CD14-positive monocyte (primary cell): ENCODE measurements at regions not wholly inside any gene's neighbourhood (a gene's known extent, or its start where the extent isn't known, plus 50 kb on each side); places are given as distances from the start of the nearest gene placed in this dataset.
"Not testable (repeated sequence)": the region's sequence is repeated elsewhere in the genome, so short reads cannot be mapped to it uniquely, and the experiment has no call there.

Experiments
- DNase-seq, 3 donors: peaks; one replicate each; pipeline ENCODE4 v3.0.0-alpha.2; 2011 to 2022
- H2AFZ ChIP-seq: 2 replicates; pipeline ENCODE4 v1.6.0; 2012; ENCODE audit warnings: mild to moderate bottlenecking, low read depth, low read length, inconsistent platforms; ENCODE audit not compliant: insufficient read depth, poor library complexity, severe bottlenecking
- H3K27ac ChIP-seq, 2 donors: 1 replicate in 1 of 2; 2 replicates in 1 of 2; pipeline ENCODE4 v1.5.1; 2012 to 2013; ENCODE audit warnings: low read length in 2 of 2, control low read depth in 1 of 2, inconsistent platforms in 1 of 2, low read depth in 1 of 2, mild to moderate bottlenecking in 1 of 2
- H3K27me3 ChIP-seq, 2 donors: one replicate each; pipeline versions ENCODE4 v1.6.0 to v1.6.1; 2011 to 2013; ENCODE audit warnings: low read length in 2 of 2; ENCODE audit not compliant: control insufficient read depth in 2 of 2, insufficient read depth in 2 of 2
- H3K36me3 ChIP-seq, 2 donors: replicated peaks in 1 of 2; 1 replicate in 1 of 2; 2 replicates in 1 of 2; pipeline versions ENCODE4 v1.5.1 to v1.6.1; 2012 to 2013; ENCODE audit warnings: low read length in 2 of 2, control low read depth in 1 of 2, inconsistent platforms in 1 of 2, mild to moderate bottlenecking in 1 of 2; ENCODE audit not compliant: insufficient read depth in 2 of 2, control insufficient read depth in 1 of 2
- H3K4me1 ChIP-seq, 2 donors: 1 replicate in 1 of 2; 2 replicates in 1 of 2; pipeline versions ENCODE4 v1.5.1 to v1.6.1; 2012 to 2013; ENCODE audit warnings: low read length in 2 of 2, control low read depth in 1 of 2, inconsistent platforms in 1 of 2, mild to moderate bottlenecking in 1 of 2, moderate library complexity in 1 of 2; ENCODE audit not compliant: insufficient read depth in 2 of 2, control insufficient read depth in 1 of 2
- H3K4me2 ChIP-seq: replicated peaks from 2 replicates; pipeline ENCODE3; 2012; ENCODE audit warnings: low read length, moderate library complexity, mild to moderate bottlenecking; ENCODE audit not compliant: poor library complexity, severe bottlenecking; ENCODE audit errors: extremely low read depth
- H3K4me3 ChIP-seq, 3 experiments: fragments of 200-600 bp in 1 of 3; sonication (generic) in 1 of 3; replicated peaks in 1 of 3; 1 replicate in 2 of 3; 2 replicates in 1 of 3; pipeline ENCODE4 v1.5.1; 2011 to 2013; ENCODE audit warnings: low read length in 3 of 3, mild to moderate bottlenecking in 3 of 3, control low read depth in 2 of 3, low read depth in 2 of 3, inconsistent platforms in 1 of 3, moderate library complexity in 1 of 3
- H3K79me2 ChIP-seq: 2 replicates; pipeline ENCODE4 v1.6.0; 2012; ENCODE audit warnings: mild to moderate bottlenecking, control low read depth, inconsistent platforms, low read length, moderate library complexity; ENCODE audit not compliant: insufficient read depth
- H3K9ac ChIP-seq: 2 replicates; pipeline ENCODE4 v1.6.0; 2017; ENCODE audit warnings: low read length, mild to moderate bottlenecking; ENCODE audit not compliant: insufficient read depth, poor library complexity, severe bottlenecking
- H3K9me3 ChIP-seq, 2 donors: replicated peaks in 1 of 2; 1 replicate in 1 of 2; 2 replicates in 1 of 2; pipeline versions ENCODE4 v1.5.1 to v1.6.1; 2012 to 2013; ENCODE audit warnings: low read length in 2 of 2, control low read depth in 1 of 2; ENCODE audit not compliant: control insufficient read depth in 1 of 2, insufficient read depth in 1 of 2
- H4K20me1 ChIP-seq: 2 replicates; pipeline ENCODE4 v1.6.0; 2012; ENCODE audit warnings: mild to moderate bottlenecking, low read length, control low read depth, moderate library complexity; ENCODE audit not compliant: insufficient read depth
- H3K27ac Mint-ChIP-seq, 7 donors: one replicate each; pipeline ENCODE4 v1.8.0; 2020; ENCODE audit warnings: mild to moderate bottlenecking in 7 of 7, mixed read lengths in 7 of 7, moderate library complexity in 6 of 7, inconsistent platforms in 2 of 7
- H3K27me3 Mint-ChIP-seq, 3 donors: one replicate each; pipeline ENCODE4 v1.8.0; 2021 to 2022; ENCODE audit warnings: low read depth in 3 of 3, mild to moderate bottlenecking in 3 of 3, mixed read lengths in 3 of 3, moderate library complexity in 3 of 3, inconsistent platforms in 1 of 3
- H3K36me3 Mint-ChIP-seq, 2 donors: one replicate each; pipeline ENCODE4 v1.8.0; 2020; ENCODE audit warnings: mixed read lengths in 2 of 2, inconsistent platforms in 1 of 2, mild to moderate bottlenecking in 1 of 2
- H3K4me1 Mint-ChIP-seq: one replicate; pipeline ENCODE4 v1.8.0; 2020; ENCODE audit warnings: mild to moderate bottlenecking, mixed read lengths
- H3K4me3 Mint-ChIP-seq, 2 donors: one replicate each; pipeline ENCODE4 v1.8.0; 2020; ENCODE audit warnings: mild to moderate bottlenecking in 2 of 2, mixed read lengths in 2 of 2, moderate library complexity in 1 of 2
- H3K9me3 Mint-ChIP-seq, 7 donors: one replicate each; pipeline ENCODE4 v1.8.0; 2020 to 2022; ENCODE audit warnings: mixed read lengths in 7 of 7, mild to moderate bottlenecking in 6 of 7, moderate library complexity in 6 of 7, inconsistent platforms in 2 of 7
- WGBS: methylation state at CpG from one replicate; pipeline ENCODE4 v1.1.5; 2013; ENCODE audit warnings: missing lambda C conversion rate; ENCODE audit not compliant: insufficient coverage; 5-methylcytosine and 5-hydroxymethylcytosine counted together
- intact Hi-C, 2 donors: fragments of 100-400 bp; cut with micrococcal nuclease; formaldehyde crosslinking; loops; one replicate each; pipeline versions ENCODE4 v1.15.0 to v1.15.1; 2023
- TF ChIP-seq, protein P1 (sequence below): fragments of 200-600 bp; IDR thresholded peaks from one replicate; pipeline ENCODE4 v1.8.0; 2022; ENCODE audit warnings: antibody characterized with exemption, mild to moderate bottlenecking

DNA sequence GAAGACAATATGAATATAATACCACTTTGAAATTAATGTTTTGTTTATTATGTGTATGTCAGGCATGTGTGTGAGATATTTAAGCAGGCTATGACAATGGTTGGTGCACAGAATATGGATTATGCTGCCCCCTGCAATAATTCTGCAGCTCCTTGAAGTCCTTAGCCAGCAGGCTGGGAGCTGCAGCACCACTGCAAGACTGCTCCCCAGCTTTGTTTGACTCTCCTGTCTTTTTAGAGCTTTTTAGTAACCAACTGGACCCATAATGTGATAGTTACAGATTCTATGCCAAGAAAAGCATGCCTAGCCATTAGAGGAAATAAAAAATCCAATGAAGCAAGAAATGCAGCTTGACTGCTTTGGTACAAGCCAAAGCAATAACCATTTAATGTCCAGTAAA is 535.1 kb downstream of the TMEM135 start:
- H3K9me3 ChIP-seq: no peaks in the 10 kb centered on the region
- no peaks in the 10 kb centered on the region for H3K79me2 ChIP-seq

DNA sequence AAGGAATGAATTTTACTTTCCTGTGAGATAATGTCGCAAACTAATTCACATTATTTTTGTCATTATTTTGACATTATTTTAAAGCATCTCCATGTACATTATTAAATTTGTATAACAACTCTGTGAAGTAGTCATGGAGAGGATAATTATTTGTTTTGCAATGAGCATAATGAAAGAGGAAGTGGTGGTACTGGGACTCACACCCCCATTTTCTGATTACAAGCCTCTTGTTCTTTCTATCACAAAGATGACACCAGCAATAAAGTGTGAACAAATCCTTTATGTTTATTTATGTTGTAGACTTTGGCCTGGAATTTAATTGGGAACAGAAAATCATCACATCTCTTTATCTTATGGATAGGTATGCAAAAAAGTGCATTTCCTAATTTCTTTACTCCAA is 522.6 kb downstream of the TMEM135 start:
- TF ChIP-seq, protein P1, sequence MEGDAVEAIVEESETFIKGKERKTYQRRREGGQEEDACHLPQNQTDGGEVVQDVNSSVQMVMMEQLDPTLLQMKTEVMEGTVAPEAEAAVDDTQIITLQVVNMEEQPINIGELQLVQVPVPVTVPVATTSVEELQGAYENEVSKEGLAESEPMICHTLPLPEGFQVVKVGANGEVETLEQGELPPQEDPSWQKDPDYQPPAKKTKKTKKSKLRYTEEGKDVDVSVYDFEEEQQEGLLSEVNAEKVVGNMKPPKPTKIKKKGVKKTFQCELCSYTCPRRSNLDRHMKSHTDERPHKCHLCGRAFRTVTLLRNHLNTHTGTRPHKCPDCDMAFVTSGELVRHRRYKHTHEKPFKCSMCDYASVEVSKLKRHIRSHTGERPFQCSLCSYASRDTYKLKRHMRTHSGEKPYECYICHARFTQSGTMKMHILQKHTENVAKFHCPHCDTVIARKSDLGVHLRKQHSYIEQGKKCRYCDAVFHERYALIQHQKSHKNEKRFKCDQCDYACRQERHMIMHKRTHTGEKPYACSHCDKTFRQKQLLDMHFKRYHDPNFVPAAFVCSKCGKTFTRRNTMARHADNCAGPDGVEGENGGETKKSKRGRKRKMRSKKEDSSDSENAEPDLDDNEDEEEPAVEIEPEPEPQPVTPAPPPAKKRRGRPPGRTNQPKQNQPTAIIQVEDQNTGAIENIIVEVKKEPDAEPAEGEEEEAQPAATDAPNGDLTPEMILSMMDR: no peak
- intact Hi-C loops: no loop called here
- no CpG with 5 or more reads among the region's 1 CpG for WGBS

More for the DNA sequence above, 535.1 kb downstream of the TMEM135 start:
- H3K36me3 Mint-ChIP-seq: no peaks in the 10 kb centered on the region
- no peak for DNase-seq
- H3K27ac Mint-ChIP-seq: no peak overlapping the region
- TF ChIP-seq, protein P1: no peak
- Histone ChIP-seq H2AFZ (no peak overlapping the region), H4K20me1 (no peaks in the 10 kb centered on the region), H3K36me3 (no peaks in the 10 kb centered on the region), H3K9ac (no peak overlapping the region), H3K4me1 (no peaks in the 10 kb centered on the region), H3K27me3 (no peaks in the 10 kb centered on the region), H3K4me3 (no peak overlapping the region), H3K27ac (no peak overlapping the region), H3K4me2 (no peak overlapping the region)
- H3K4me3 Mint-ChIP-seq: no peak overlapping the region
- peaks cover 0 to 2% (median 0%) of the 10 kb centered on the region in 3 donors for H3K27me3 Mint-ChIP-seq
- peaks cover 0 to 15% (median 0%) of the 10 kb centered on the region in 7 donors for H3K9me3 Mint-ChIP-seq
- intact Hi-C loops: no loop called here
- H3K4me1 Mint-ChIP-seq: no peaks in the 10 kb centered on the region

DNA sequence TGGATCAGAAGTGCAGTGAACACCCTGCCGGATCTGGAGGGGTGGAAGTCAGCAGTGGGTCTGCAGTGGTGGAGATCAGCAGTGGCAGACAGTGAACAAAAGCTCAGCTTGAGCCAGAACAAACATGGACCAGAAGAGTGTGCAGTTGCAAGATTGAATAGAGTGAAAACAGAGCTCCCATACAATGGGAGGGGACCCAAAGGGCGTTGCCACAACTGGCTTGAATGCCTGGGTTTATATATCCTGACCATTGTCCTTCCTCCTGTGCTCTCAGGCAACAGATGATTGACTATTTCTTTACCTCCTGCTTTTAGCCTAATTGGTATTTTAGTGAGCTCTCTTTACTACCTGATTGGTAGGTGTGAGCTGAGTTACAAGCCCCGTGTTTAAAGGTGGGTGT is 522.1 kb downstream of the TMEM135 start:
- H3K27me3 ChIP-seq, intact Hi-C loops, H3K4me3 ChIP-seq, H2AFZ ChIP-seq, H3K27me3 Mint-ChIP-seq, H3K79me2 ChIP-seq, H3K4me2 ChIP-seq, H3K27ac Mint-ChIP-seq, H3K27ac ChIP-seq, H3K36me3 Mint-ChIP-seq, DNase-seq, H3K9ac ChIP-seq, H3K4me1 Mint-ChIP-seq, H3K36me3 ChIP-seq, H3K4me1 ChIP-seq, H4K20me1 ChIP-seq, H3K4me3 Mint-ChIP-seq: not testable (repeated sequence)
- H3K9me3 Mint-ChIP-seq: peaks cover 5 to 11% (median 6%) of the 10 kb centered on the region in 7 donors
- H3K9me3 ChIP-seq: peaks cover 7 to 15% of the 10 kb centered on the region in 2 donors
- WGBS: 95% methylated on average over 2 of the region's 3 CpGs

More for the DNA sequence above, 522.6 kb downstream of the TMEM135 start:
- peaks cover 3 to 9% (median 6%) of the 10 kb centered on the region in 7 donors for H3K9me3 Mint-ChIP-seq
- H3K9me3 ChIP-seq: peaks cover 7 to 13% of the 10 kb centered on the region in 2 donors
- H3K27me3 Mint-ChIP-seq: peaks cover 0 to 2% (median 0%) of the 10 kb centered on the region in 3 donors
- no peaks in the 10 kb centered on the region for H3K79me2 ChIP-seq
- no peaks in the 10 kb centered on the region for H3K36me3 Mint-ChIP-seq
- no peaks in the 10 kb centered on the region for H3K36me3 ChIP-seq
- H3K27ac Mint-ChIP-seq: no peak overlapping the region
- no peak overlapping the region for H3K27ac ChIP-seq
- H3K4me3 Mint-ChIP-seq: no peak overlapping the region
- no peak overlapping the region for H3K4me3 ChIP-seq
- no peak overlapping the region for H3K4me2 ChIP-seq
- H3K9ac ChIP-seq: no peak overlapping the region
- H3K4me1 Mint-ChIP-seq: peaks cover 3% of the 10 kb centered on the region
- no peaks in the 10 kb centered on the region for H3K4me1 ChIP-seq
- no peaks in the 10 kb centered on the region for H4K20me1 ChIP-seq
- no peaks in the 10 kb centered on the region for H3K27me3 ChIP-seq
- no peak overlapping the region for H2AFZ ChIP-seq
- DNase-seq: no peak
